GM21619 (cell line): ENCODE measurements at regions not wholly inside any gene's neighbourhood (a gene's known extent, or its start where the extent isn't known, plus 50 kb on each side); places are given as distances from the start of the nearest gene placed in this dataset.

Experiments
- ATAC-seq: cut with Tn5 transposase; IDR thresholded peaks from one replicate; pipeline ENCODE4 v1.9.1; 2021; ENCODE audit not compliant: unreplicated experiment

DNA sequence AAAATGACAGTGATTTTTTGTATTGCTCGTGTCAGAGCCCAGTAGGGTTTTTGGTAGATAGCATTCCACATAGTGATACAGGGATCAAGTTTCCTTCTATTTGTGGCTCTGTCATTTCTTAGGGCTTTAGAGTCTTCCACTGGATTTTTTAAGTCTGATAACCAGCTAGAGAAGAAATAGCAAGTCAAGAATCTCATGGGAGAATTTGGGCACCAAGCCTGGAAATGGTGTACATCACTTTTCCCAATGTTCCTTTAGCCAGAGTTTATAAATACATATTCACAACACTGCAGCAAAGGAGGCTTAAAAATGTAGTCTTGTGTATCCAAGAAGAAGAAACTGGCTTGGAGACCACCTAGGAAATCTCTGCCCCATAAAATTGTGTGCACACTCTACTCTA lies 647.1 kb upstream of the KLF4 start:
- no peak for ATAC-seq

- ATAC-seq: no peak
Measured at GRCh38 chr9:108134486-108135128, 645.0 kb upstream of the KLF4 start.

- ATAC-seq: no peak
Measured at GRCh38 chr9:108133680-108134079, 644.1 kb upstream of the KLF4 start.

DNA sequence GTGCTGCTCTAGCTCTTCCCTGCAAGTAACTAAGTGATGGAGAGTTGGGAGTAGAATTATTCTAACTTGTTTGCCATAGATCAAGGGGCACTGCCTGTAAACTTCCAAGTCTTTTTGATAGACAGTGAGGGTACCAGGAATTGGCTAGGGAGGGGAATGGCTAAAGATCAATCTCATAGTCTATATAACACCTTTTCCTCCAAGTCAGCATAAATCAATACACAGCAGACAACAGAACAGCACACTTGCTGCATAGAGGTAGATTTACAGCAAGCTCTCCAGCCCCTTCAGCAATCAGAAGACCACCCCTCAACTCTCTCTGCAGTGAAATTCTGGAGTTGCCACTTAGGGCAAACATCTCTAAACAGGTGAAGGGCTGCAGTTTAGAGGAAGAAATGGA lies 643.5 kb upstream of the KLF4 start:
- ATAC-seq: no peak

DNA sequence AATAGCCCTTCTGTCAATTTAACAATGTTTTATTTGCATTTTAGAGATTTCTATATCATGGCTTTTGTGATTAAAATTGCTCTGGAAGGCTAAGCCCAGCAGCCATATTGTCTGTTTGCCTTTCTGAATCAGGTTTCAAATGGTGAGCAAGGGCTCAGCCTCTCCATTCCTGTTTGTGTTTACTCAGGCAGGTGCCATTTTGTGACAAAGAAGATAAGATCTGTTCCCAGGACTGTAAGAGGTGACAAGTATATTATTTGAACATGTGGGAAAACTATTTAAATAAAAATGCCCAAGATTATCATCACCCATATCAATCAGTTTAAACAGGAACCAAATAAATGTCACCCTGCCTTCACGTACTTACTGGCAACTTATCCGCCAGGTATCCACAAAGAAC lies 641.3 kb upstream of the KLF4 start:
- no peak for ATAC-seq

- no peak for ATAC-seq
Measured at GRCh38 chr9:108125625-108126024, 636.1 kb upstream of the KLF4 start.

GRCh38 chr9:108119530-108120113 lies 630.1 kb upstream of the KLF4 start:
- ATAC-seq: no peak

DNA sequence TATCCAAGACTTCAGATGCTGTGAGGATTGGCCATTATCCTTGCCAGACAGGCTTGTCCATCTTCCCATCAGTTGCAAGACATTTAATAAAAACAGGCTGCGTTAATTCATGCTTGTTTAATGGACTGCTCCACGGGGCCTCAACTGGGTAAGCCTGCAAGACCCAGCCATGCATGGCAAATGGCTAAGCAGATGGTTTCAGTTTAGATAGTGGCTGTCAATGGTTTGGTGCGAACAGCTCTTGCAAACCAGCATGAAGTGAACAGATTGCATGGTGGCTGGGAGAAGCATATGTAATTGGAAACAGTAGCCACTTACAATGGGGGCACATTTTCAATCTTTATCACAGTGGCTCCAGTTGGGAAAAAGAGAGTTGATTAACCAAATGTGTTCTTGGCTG lies 628.2 kb upstream of the KLF4 start:
- ATAC-seq: no peak

- ATAC-seq: no peak
Measured at GRCh38 chr9:108117306-108117705, 627.7 kb upstream of the KLF4 start.

GRCh38 chr9:108113596-108113995 lies 624.0 kb upstream of the KLF4 start:
- ATAC-seq: no peak

GRCh38 chr9:108109927-108110690 lies 620.5 kb upstream of the KLF4 start:
- no peak for ATAC-seq

DNA sequence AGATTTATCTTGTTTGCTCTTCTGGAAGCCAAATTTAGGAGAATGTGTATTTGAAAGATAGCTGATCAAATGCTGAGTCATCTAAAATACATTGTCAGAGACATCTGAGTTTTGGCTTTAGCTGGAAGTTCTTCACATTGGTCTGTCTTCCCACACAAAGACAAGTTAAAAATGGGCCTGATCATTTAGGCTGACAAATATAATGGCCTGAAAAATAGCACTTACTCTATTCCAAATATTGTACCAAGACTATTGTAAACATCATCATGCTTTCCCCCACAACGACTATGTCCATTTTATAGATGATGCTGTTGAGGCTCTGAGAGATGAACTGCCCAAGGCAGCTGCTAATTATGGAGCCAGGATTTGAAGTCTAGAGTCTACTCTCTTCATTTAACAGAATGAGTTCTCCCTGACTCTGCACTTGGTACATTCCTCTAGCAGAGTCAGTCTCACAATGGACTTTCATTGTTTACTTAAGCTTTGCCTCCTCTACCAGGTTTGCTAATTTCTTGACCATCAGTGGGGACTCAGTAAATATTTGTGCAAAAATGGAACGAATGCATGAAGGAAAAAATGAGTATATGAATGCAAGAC lies 619.4 kb upstream of the KLF4 start:
- ATAC-seq: no peak

DNA sequence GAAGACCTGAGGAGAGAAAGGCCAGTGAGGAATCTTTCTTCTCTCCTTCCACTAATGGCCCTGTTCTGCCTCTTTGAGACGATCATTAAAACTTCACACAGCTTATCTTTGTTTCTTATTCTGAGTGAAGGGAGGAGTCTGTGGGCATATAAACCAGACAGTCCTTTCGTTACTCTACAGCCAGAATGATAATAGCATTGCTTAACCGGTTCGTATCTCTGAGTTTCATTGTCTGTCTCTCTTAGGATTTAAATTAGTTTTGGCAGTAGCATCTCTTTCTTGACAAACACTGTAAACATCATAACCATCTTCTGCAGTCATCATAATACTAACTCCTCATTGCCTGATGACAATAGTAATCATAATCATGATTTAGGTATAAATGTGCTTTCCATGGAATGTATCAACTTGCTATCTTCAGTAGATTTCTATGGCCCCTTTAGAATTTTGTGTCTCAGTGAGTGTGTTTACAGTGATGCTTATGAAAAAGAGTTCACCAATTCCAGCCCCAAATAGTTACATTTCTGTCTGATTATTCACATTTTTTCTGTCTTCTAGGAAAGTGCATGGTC lies 618.8 kb upstream of the KLF4 start:
- no peak for ATAC-seq

GRCh38 chr9:108105885-108106284 lies 616.3 kb upstream of the KLF4 start:
- ATAC-seq: no peak

GRCh38 chr9:108104991-108105390 lies 615.4 kb upstream of the KLF4 start:
- no peak for ATAC-seq

- ATAC-seq: no peak
Measured at GRCh38 chr9:108103046-108103693, 613.6 kb upstream of the KLF4 start.

- ATAC-seq: no peak
Measured at GRCh38 chr9:108101410-108101809, 611.8 kb upstream of the KLF4 start.

GRCh38 chr9:108100571-108100970 lies 611.0 kb upstream of the KLF4 start:
- no peak for ATAC-seq

DNA sequence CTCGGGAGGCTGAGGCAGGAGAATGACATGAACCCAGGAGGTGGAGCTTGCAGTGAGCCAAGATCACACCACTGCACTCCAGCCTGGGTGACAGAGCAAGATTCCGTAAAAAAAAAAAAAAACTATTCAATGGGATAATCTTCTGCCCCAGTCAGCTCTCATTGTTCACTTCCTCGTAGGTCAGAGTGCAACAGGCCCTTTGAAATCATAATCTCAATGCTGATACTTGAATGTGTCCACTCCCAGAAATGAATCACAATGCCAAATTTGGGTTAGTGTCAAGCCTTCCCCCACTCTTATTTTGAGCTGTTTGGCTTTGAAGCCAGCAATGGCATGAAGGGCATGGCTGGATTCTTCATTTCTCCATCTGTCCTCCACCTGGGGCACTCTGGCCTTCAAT lies 610.3 kb upstream of the KLF4 start:
- no peak for ATAC-seq

GRCh38 chr9:108095496-108095895 lies 605.9 kb upstream of the KLF4 start:
- no peak for ATAC-seq

- no peak for ATAC-seq
Measured at GRCh38 chr9:108094676-108094993, 605.1 kb upstream of the KLF4 start.
